GDM1 (cell line): ENCODE measurements at regions not wholly inside any gene's neighbourhood (a gene's known extent, or its start where the extent isn't known, plus 50 kb on each side); places are given as distances from the start of the nearest gene placed in this dataset.

ENCODE experiments used
- DNase-seq: peaks from one replicate; lab custom pipeline; 2025; lab: John Stamatoyannopoulos, UW

DNA sequence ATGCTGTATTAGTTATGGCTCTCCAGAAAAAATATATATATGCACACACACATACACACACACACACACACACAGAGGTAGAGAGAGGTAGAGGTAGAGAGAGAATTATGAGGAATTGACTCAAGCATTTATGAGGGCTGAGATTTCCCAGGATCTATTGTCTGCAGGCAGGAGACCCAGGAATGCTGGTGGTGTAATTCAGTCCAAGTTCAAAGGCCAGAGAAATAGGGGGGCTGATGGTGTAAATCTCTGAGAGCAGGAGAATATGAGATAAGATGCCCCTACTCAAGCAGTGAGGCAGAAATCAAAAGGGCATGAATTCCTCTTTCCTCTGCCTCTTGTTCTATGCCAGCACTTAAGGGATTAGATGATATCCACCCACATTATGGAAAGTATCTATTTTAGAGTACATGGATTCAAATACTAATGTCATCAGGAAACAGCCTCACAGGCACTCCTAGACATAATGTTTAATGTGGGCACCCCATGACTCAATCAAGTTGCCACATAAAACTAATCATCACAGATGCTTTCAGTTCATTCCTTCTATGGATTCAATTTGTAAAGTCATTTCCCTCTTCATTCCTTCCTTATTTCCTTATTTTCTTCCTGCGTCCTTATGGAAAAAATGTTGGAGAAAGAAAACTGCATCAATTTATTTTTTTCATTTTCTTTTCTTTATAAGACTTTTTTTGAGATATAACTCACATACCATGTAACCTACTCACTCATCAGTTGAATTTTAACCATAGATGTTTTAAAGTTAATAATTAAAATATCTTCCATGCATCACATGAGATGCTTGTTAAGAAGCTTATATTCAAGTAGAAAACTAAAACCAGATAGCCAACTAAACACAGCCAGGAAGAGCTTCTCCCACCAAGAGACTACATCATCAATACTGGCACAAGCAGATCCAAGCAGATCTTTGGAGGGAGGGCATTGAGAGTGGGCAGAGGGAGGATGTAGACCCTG is 406.2 kb downstream of the MBD2 start:
- DNase-seq, result no peak

- no peak for DNase-seq
Measured at GRCh38 chr18:53800171-53800570, 424.3 kb downstream of the MBD2 start.

DNA sequence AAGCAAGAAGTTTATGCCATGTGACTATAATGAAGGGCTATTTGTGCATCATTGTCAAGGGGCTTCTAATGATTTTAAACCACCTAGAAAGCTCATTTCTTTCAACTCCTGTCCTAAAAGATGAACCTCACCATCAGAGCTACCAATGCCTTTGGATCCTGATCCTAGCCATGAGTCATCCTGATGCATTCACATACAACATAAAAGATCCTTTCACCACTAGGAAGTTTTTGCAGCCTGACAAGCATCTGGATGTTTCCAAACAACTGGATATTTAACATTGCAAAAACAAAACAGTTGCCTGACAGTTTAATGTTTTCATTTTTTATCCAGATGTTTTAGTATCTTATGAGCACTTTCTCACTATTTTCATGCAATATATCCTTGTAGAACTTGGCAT is 425.3 kb downstream of the MBD2 start:
- no peak for DNase-seq

GRCh38 chr18:53798516-53798915 is 426.0 kb downstream of the MBD2 start:
- no peak for DNase-seq

DNA sequence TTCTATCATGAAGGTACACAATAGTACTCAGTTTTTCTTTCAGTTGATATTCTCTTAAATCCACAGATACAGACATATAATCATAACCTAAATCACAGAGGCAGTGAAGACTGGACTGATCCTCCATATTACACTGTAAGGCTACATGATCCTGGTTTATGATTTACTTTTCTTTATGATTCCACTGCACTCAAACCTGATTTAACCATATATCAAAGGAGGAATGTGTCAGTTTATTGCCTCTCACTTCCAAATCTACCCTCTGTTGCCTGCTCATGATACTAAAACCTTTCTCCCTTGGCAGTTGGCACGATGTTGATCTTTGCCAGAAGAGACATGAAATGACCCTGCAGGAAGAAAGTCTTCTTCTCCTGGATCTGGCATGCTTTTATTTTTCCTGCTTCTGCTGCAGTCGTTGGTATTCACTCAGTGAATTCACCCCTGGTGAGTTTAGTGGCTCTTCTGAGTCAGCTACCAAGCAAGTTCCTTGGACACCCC is 426.4 kb downstream of the MBD2 start:
- no peak for DNase-seq

DNA sequence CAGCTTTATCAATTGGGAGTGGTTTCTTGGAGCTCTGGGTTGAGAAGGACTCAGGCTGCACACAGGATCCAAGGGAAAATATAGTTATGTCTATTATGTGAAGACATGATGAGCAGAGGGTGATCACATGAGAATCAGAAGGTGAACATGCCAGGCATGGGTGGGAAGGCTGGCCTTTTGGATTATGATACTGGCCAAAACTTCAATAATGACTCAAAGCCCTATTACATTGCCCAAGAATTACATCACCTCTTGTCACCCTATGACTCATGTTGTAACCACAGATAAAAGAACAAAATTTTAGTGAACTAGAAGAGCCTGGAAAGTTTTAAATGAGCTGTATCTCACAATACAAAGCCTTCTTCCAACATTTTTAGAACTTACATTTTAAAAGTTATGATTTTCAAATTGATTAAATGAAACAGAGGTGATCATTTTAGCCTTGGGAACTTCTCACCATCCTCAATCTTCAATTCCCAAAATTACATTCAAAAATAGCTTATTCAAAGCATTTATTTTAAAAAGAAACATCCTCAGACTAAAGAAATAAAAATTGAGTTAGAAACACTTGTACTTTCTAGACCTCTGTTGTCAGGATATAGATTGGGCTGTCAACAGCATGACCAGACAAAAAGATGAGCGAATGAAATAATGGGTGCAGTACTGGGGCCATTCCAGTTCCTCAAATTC is 428.3 kb downstream of the MBD2 start:
- no peak for DNase-seq

DNA sequence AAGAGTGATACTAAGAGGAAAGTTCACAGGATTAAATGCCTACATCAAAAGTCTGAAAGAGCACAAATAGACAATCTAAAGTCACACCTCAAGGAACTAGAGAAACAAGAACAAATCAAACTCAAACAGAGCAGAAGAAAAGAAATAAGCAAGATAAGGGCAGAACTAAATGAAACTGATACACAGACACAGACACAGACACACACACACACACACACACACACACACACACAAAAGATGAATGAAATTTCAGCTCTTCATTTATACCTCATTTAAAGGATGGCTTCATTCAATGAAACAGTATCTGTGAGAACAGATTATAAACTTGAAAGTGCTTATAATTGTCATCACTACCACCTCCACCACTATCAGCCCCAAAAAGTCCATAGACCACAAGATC is 428.9 kb downstream of the MBD2 start:
- no peak for DNase-seq

DNA sequence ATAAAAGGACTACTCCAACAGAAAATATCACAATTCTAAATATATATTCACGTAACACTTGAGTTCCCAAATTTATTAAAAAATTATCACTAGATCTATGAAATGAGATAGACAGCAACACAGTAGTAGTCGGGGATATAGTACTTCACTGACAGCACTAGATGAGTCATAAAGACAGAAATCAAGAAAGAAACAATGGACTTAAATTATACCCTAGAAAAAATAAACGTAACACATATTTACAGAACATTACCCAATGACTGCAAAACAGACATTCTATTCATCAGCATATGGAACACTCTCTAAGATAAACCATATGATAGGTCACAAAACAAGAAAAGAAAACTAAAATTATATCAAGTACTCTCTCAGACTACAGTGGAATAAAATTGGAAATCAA is 429.4 kb downstream of the MBD2 start:
- DNase-seq, result no peak

GRCh38 chr18:53792762-53793161 is 431.7 kb downstream of the MBD2 start:
- no peak for DNase-seq

DNA sequence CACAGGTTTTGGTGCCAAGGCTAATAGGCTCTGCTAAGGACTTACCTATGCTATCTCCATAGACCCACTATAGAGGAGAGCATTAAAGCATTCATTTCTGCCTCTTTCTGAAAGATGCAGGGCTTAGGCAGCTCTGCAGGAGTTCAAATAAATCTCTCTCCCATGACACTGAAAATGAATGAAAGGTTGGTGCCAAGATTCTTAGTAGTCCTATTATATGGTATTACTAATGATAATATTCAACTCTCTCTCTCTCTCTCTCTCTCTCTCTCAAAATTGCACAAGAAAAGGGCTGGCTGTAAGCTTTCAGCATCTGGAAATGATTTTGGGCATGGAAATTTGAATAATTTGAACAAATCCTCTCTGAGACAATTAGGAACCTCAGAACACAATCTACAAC is 433.7 kb downstream of the MBD2 start:
- no peak for DNase-seq

GRCh38 chr18:53789376-53790247 is 434.9 kb downstream of the MBD2 start:
- DNase-seq, result no peak

DNA sequence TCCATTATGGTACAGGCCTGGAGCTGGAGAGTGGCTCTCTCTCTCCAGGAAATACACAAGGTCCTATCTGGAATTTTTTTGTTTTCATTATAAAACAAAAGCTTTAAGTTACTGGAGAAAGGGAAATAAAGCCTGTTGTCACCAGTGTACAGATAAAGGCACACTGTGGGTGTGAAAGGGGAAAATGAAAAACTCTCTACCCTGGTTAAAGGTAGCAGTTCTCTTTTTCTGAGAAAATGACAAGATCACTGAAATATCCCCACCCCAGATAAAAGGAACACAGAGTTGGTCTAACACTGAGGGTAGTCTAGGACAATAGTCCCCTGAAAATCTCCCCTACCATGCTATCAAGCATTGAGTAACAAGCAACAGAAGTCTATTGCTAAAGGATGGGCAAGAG is 438.7 kb downstream of the MBD2 start:
- DNase-seq, result no peak

DNA sequence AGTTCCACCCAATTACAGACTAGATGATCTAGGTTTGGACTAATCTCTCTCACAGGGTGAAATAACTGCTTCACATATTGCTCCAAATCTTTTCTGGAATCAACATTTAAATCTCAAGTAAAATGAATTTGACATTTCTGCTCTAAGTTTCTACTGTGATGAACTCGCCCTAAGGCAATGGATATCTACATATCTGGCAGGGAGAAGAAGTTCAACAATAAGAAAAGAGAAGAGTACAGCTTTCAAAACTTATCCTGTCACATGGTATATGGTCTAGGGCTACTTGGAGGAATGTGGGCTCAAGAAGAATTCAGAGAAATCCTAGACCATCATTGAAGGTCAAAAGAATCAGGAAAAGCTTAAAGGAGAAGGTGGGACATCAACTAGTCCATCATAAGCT is 440.2 kb downstream of the MBD2 start:
- DNase-seq, result no peak

GRCh38 chr18:53780666-53781065 is 443.8 kb downstream of the MBD2 start:
- no peak for DNase-seq

GRCh38 chr18:53772293-53772692 is 452.2 kb downstream of the MBD2 start:
- no peak for DNase-seq

GRCh38 chr18:53771664-53772063 is 452.8 kb downstream of the MBD2 start:
- no peak for DNase-seq

DNA sequence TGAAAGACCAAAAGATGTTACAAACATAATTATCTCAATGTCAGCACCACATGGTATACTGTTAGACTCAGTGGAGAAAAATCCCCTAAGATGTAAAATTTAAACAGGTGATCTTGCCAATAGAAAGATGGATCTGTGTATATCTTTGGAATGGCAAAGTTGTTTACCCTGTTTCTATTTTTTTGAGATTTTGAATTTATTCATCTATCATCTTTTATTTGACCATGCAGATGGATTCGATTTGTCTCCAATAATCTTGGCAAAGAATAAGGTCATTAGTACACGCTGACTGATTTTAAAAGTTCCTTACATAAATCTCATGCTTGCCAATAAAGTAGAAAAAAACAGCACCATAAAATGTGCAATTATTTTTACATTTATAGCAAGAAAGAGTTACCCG is 459.3 kb downstream of the MBD2 start:
- DNase-seq, result no peak

- no peak for DNase-seq
Measured at GRCh38 chr18:53764086-53764485, 460.4 kb downstream of the MBD2 start.

DNA sequence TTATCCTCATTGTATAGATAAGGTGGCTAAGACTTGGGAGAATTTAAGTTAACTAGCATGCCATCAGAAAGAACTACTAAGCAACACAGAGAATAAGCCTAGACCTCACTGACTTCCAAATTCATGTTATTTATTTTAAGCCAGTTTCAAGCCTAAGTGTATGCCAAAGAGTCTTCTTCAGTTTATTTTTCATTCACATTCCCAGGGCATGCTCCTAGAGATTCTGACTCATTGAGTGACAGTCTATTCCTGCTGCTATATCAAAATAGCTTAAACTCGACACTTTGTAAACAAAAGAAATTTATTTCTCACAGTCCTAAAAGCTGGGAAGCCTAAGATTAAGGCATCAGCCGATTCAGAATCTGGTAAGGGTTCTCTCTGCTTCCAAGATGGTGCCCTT is 467.1 kb downstream of the MBD2 start:
- no peak for DNase-seq

GRCh38 chr18:53756610-53756972 is 467.9 kb downstream of the MBD2 start:
- DNase-seq, result no peak

- no peak for DNase-seq
Measured at GRCh38 chr18:53755914-53756609, 468.4 kb downstream of the MBD2 start.

DNA sequence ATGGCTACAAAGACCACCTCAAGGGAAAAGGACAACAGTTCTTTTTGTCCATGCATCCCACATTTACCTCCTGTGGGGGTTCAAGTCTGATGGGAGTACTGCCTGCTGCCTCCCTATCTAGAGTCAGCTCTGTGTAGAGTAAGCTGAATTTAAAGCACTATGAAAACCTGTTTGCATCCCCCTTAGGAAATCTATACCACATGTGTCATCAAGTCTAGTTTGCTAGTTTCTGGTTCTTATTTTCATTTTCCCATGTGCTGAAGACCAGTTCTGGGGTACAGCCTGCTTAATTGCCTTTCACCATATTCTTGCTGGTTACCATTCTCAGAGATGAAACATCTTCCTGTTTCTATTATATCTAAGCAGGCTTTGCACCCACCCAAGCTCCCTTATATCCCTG is 470.3 kb downstream of the MBD2 start:
- no peak for DNase-seq
